Loucy (cell line): ENCODE measurements at regions not wholly inside any gene's neighbourhood (a gene's known extent, or its start where the extent isn't known, plus 50 kb on each side); places are given as distances from the start of the nearest gene placed in this dataset.

Experiments
- EZH2phosphoT487 ChIP-seq: fragments of 200-600 bp; IDR thresholded peaks from 2 replicates; pipeline ENCODE4 v1.6.1; 2018; ENCODE audit warnings: antibody characterized with exemption, mild to moderate bottlenecking, moderate library complexity, borderline replicate concordance
- TF ChIP-seq, protein P1 (sequence below): fragments of 200-600 bp; sonication (generic); conservative IDR thresholded peaks from 2 replicates; pipeline ENCODE4 v1.5.1; 2014; ENCODE audit warnings: mild to moderate bottlenecking, antibody characterized with exemption, low read length

- TF ChIP-seq EZH2phosphoT487: no peak
- TF ChIP-seq, protein P1, sequence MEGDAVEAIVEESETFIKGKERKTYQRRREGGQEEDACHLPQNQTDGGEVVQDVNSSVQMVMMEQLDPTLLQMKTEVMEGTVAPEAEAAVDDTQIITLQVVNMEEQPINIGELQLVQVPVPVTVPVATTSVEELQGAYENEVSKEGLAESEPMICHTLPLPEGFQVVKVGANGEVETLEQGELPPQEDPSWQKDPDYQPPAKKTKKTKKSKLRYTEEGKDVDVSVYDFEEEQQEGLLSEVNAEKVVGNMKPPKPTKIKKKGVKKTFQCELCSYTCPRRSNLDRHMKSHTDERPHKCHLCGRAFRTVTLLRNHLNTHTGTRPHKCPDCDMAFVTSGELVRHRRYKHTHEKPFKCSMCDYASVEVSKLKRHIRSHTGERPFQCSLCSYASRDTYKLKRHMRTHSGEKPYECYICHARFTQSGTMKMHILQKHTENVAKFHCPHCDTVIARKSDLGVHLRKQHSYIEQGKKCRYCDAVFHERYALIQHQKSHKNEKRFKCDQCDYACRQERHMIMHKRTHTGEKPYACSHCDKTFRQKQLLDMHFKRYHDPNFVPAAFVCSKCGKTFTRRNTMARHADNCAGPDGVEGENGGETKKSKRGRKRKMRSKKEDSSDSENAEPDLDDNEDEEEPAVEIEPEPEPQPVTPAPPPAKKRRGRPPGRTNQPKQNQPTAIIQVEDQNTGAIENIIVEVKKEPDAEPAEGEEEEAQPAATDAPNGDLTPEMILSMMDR: no peak
These were observed 89.4 kb upstream of the APC start for GRCh38 chr5:112648264-112648663.
